K562 (cell line): ENCODE measurements at regions not wholly inside any gene's neighbourhood (a gene's known extent, or its start where the extent isn't known, plus 50 kb on each side); places are given as distances from the start of the nearest gene placed in this dataset.

Experiments used
- EP300 ChIP-seq: IDR thresholded peaks from 2 replicates; pipeline ENCODE4 v1.6.1; 2012; ENCODE audit warnings: low read length, improper control_type of control experiment
- MEIS2 ChIP-seq: fragments of 450-650 bp; IDR thresholded peaks from 2 replicates; pipeline ENCODE4 v1.6.1; 2014; ENCODE audit warnings: mild to moderate bottlenecking; ENCODE audit not compliant: partially characterized antibody
- ZNF217 ChIP-seq: sonication (generic); formaldehyde crosslinking; IDR thresholded peaks from 2 replicates; pipeline ENCODE4 v1.8.0; 2022; ENCODE audit warnings: mild to moderate bottlenecking, missing genetic modification reagents

GRCh38 chr5:1732945-1733344 lies 66.7 kb downstream of the MRPL36 start:
- TF ChIP-seq ZNF217 (CRISPR knock-in tag) (no peak), MEIS2 (no peak), EP300 (no peak)
